ENCODE measurements at regions not wholly inside any gene's neighbourhood (a gene's known extent, or its start where the extent isn't known, plus 50 kb on each side); places are given as distances from the start of the nearest gene placed in this dataset.

- H3K4me3 ChIP-seq (ENCODE audit: low read length): no peak overlapping the region
- DNase-seq (ENCODE audit: low read depth): no peak
- no peak for TF ChIP-seq CTCF (conservative IDR thresholded peaks at IDR 0.05; ENCODE audit: low read depth, low read length)
These were observed 118.5 kb upstream of the SLC14A2 start for GRCh38 chr18:45496741-45497140.

GRCh38 chr18:45497595-45498286 lies 117.5 kb upstream of the SLC14A2 start:
- no peak for DNase-seq (ENCODE audit: low read depth)
- H3K4me3 ChIP-seq (ENCODE audit: low read length): no peak overlapping the region
- TF ChIP-seq CTCF (conservative IDR thresholded peaks at IDR 0.05; ENCODE audit: low read depth, low read length): no peak

GRCh38 chr18:45498287-45498658 lies 117.0 kb upstream of the SLC14A2 start:
- H3K4me3 ChIP-seq (ENCODE audit: low read length): no peak overlapping the region
- TF ChIP-seq CTCF (conservative IDR thresholded peaks at IDR 0.05; ENCODE audit: low read depth, low read length): no peak
- no peak for DNase-seq (ENCODE audit: low read depth)

DNA sequence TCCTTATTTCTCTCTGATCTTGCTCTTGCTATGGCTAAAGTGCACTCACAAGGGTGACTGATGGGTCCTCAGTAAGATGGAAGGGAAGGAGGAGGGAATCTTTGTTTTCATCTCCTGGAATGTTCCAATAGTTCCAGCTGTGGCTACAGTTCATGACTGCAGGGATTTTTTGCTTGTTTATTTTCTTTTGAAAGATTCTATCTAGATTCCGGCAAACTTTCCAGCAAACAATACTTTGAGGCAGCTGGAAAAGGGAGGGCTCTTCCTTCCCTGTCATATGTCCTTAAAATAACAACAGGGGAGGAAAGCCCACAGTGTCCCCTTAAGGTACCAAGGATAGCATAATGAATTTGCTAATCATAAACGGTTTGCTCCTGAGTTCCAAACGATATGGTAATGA lies 111.3 kb upstream of the SLC14A2 start:
- no peak for TF ChIP-seq CTCF (conservative IDR thresholded peaks at IDR 0.05; ENCODE audit: low read depth, low read length)
- no peak for DNase-seq (ENCODE audit: low read depth)
- no peak overlapping the region for H3K4me3 ChIP-seq (ENCODE audit: low read length)

DNA sequence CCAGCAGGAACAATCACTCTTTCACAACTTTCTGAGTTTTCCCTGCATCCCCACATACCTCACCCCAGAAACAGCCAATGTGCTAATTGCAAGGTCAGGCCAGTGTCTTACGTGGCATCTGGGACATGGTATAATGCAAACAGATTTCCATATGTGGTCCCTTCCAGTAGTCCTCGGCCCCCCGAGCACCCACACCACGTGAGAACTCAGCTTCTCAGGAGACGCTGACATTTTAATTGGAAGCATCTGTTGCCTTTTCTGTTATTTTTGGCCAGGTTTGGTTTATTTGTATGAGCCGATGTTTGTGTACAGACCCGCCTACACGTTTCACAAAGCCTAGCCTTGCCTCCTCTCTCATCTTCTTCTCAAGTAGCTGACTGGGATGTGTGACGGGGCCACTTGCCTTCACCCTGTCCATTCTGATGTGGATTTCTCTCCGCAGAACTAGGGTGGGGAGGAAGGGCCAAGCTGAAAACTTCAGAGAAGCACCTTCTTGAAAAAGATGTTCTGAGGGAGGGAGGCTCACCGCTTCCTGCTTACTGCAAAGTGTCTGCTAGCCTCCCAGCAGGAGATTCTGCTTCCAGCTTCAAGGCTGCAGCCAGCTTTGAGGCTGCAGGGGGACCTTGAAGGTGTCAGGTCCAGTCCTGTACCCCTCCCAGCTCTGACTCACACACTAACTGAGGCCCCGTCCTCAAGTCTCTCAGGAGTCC lies 109.6 kb upstream of the SLC14A2 start:
- no peak for DNase-seq (ENCODE audit: low read depth)
- H3K4me3 ChIP-seq (ENCODE audit: low read length): no peak overlapping the region
- no peak for TF ChIP-seq CTCF (conservative IDR thresholded peaks at IDR 0.05; ENCODE audit: low read depth, low read length)

GRCh38 chr18:45506951-45507350 lies 108.3 kb upstream of the SLC14A2 start:
- H3K4me3 ChIP-seq (ENCODE audit: low read length): no peak overlapping the region
- no peak for TF ChIP-seq CTCF (conservative IDR thresholded peaks at IDR 0.05; ENCODE audit: low read depth, low read length)
- DNase-seq (ENCODE audit: low read depth): no peak

DNA sequence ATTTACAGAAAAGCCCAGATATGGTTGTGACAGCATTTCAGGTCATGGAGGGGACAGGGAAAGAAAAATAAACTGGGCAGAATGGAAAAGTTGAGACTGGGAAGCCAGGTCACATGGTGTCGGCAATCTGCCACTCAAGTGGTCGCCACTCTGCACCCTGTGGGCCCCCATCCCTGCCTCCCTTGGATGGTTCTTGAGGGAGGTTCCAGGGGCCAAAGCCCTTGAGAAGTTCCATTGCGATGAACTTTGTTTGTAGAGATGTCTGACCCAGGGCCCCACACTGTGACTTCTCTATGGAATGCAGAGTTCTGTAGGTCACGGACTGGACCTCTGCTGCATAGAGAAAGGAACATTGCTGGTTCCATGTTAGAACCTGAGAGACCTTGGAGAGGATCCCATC lies 105.7 kb upstream of the SLC14A2 start:
- H3K4me3 ChIP-seq (ENCODE audit: low read length): no peak overlapping the region
- no peak for DNase-seq (ENCODE audit: low read depth)
- no peak for TF ChIP-seq CTCF (conservative IDR thresholded peaks at IDR 0.05; ENCODE audit: low read depth, low read length)
